ENCODE measurements at regions not wholly inside any gene's neighbourhood (a gene's known extent, or its start where the extent isn't known, plus 50 kb on each side); places are given as distances from the start of the nearest gene placed in this dataset.
"Not testable (repeated sequence)": the region's sequence is repeated elsewhere in the genome, so short reads cannot be mapped to it uniquely, and the experiment has no call there.

GRCh38 chr4:138788857-138789256 lies 226.7 kb upstream of the NOCT start:
- Histone ChIP-seq H3K27ac (ENCODE audit: low read depth, low read length) (no peak overlapping the region), H3K4me1 (ENCODE audit: control insufficient read depth, low read length) (no peaks in the 10 kb centered on the region), H3K79me2 (ENCODE audit: control insufficient read depth, low read length) (no peaks in the 10 kb centered on the region), H4K20me1 (ENCODE audit: control insufficient read depth, insufficient read depth, low read depth, low read length) (no peaks in the 10 kb centered on the region), H3K4me2 (ENCODE audit: low read length) (no peak overlapping the region), H3K36me3 (ENCODE audit: control insufficient read depth, low read length) (no peaks in the 10 kb centered on the region), H3K4me3 (ENCODE audit: low read length) (no peak overlapping the region), H3K9me2 (replicated peaks; ENCODE audit: control insufficient read depth, low read length) (no peaks in the 10 kb centered on the region), H3K9me3 (ENCODE audit: control insufficient read depth, insufficient read depth, low read length) (no peaks in the 10 kb centered on the region), H3F3A (ENCODE audit: control insufficient read depth, insufficient read depth) (no peaks in the 10 kb centered on the region), H3K27me3 (ENCODE audit: control insufficient read depth, low read length) (no peaks in the 10 kb centered on the region)
- TF ChIP-seq CTCF (IDR thresholded peaks at IDR 0.05; ENCODE audit: low read depth, low read length, poor library complexity, severe bottlenecking) (no peak), EZH2phosphoT487 (IDR thresholded peaks at IDR 0.05; ENCODE audit: borderline replicate concordance, low read length) (no peak)

- Histone ChIP-seq H3K4me2 (ENCODE audit: low read length) (no peak overlapping the region), H3K9me3 (ENCODE audit: control insufficient read depth, insufficient read depth, low read length) (no peaks in the 10 kb centered on the region), H4K20me1 (ENCODE audit: control insufficient read depth, insufficient read depth, low read depth, low read length) (no peaks in the 10 kb centered on the region), H3K4me3 (ENCODE audit: low read length) (no peak overlapping the region), H3K4me1 (ENCODE audit: control insufficient read depth, low read length) (no peaks in the 10 kb centered on the region), H3K27me3 (ENCODE audit: control insufficient read depth, low read length) (no peaks in the 10 kb centered on the region), H3K27ac (ENCODE audit: low read depth, low read length) (no peak overlapping the region), H3K9me2 (replicated peaks; ENCODE audit: control insufficient read depth, low read length) (no peaks in the 10 kb centered on the region), H3K36me3 (ENCODE audit: control insufficient read depth, low read length) (no peaks in the 10 kb centered on the region), H3F3A (ENCODE audit: control insufficient read depth, insufficient read depth) (no peaks in the 10 kb centered on the region), H3K79me2 (ENCODE audit: control insufficient read depth, low read length) (no peaks in the 10 kb centered on the region)
- TF ChIP-seq CTCF (IDR thresholded peaks at IDR 0.05; ENCODE audit: low read depth, low read length, poor library complexity, severe bottlenecking) (no peak), EZH2phosphoT487 (IDR thresholded peaks at IDR 0.05; ENCODE audit: borderline replicate concordance, low read length) (no peak)
Observed at GRCh38 chr4:138788267-138788790, 227.3 kb upstream of the NOCT start.

GRCh38 chr4:138779761-138780160 lies 235.8 kb upstream of the NOCT start:
- not testable (repeated sequence) for H3K4me3 ChIP-seq (ENCODE audit: low read length); H3K27ac ChIP-seq (ENCODE audit: low read depth, low read length); H3K4me2 ChIP-seq (ENCODE audit: low read length); H3F3A ChIP-seq (ENCODE audit: control insufficient read depth, insufficient read depth); H3K36me3 ChIP-seq (ENCODE audit: control insufficient read depth, low read length); H3K27me3 ChIP-seq (ENCODE audit: control insufficient read depth, low read length); H3K9me3 ChIP-seq (ENCODE audit: control insufficient read depth, insufficient read depth, low read length); H3K79me2 ChIP-seq (ENCODE audit: control insufficient read depth, low read length); H3K4me1 ChIP-seq (ENCODE audit: control insufficient read depth, low read length); H4K20me1 ChIP-seq (ENCODE audit: control insufficient read depth, insufficient read depth, low read depth, low read length); H3K9me2 ChIP-seq (replicated peaks; ENCODE audit: control insufficient read depth, low read length)

- no peak overlapping the region for H3K4me2 ChIP-seq (ENCODE audit: low read length)
- H3K79me2 ChIP-seq (ENCODE audit: control insufficient read depth, low read length): no peaks in the 10 kb centered on the region
- no peaks in the 10 kb centered on the region for H3K4me1 ChIP-seq (ENCODE audit: control insufficient read depth, low read length)
- no peaks in the 10 kb centered on the region for H3K27me3 ChIP-seq (ENCODE audit: control insufficient read depth, low read length)
- no peaks in the 10 kb centered on the region for H3F3A ChIP-seq (ENCODE audit: control insufficient read depth, insufficient read depth)
- H3K9me2 ChIP-seq (replicated peaks; ENCODE audit: control insufficient read depth, low read length): no peaks in the 10 kb centered on the region
- no peak overlapping the region for H3K4me3 ChIP-seq (ENCODE audit: low read length)
- TF ChIP-seq EZH2phosphoT487 (IDR thresholded peaks at IDR 0.05; ENCODE audit: borderline replicate concordance, low read length): no peak
- TF ChIP-seq CTCF (IDR thresholded peaks at IDR 0.05; ENCODE audit: low read depth, low read length, poor library complexity, severe bottlenecking): no peak
- H4K20me1 ChIP-seq (ENCODE audit: control insufficient read depth, insufficient read depth, low read depth, low read length): no peaks in the 10 kb centered on the region
- no peak overlapping the region for H3K27ac ChIP-seq (ENCODE audit: low read depth, low read length)
- no peaks in the 10 kb centered on the region for H3K36me3 ChIP-seq (ENCODE audit: control insufficient read depth, low read length)
- H3K9me3 ChIP-seq (ENCODE audit: control insufficient read depth, insufficient read depth, low read length): no peaks in the 10 kb centered on the region
Observed at GRCh38 chr4:138775890-138776289, 239.7 kb upstream of the NOCT start.

All from DOHH2 (cell line).